ENCODE measurements at regions not wholly inside any gene's neighbourhood (a gene's known extent, or its start where the extent isn't known, plus 50 kb on each side); places are given as distances from the start of the nearest gene placed in this dataset.
A peak's percentile ranks its signal among the peaks of the same experiment; 100 is the strongest.

- TF ChIP-seq ZNF331 (CRISPR knock-in tag; IDR thresholded peaks at IDR 0.05; ENCODE audit: low read depth) (no peak), CTCF (conservative IDR thresholded peaks at IDR 0.05; ENCODE audit: low read depth in 2 of 2) (peak in 1 of 2 experiments; percentile 50; a peak in 3 of 4 replicates), EZH2phosphoT487 (IDR thresholded peaks at IDR 0.05; ENCODE audit: unreplicated experiment) (no peak), ZNF114 (CRISPR knock-in tag; IDR thresholded peaks at IDR 0.05) (no peak), ZNF462 (CRISPR knock-in tag; IDR thresholded peaks at IDR 0.05) (no peak), STAT1 (IDR thresholded peaks at IDR 0.05; ENCODE audit: unreplicated experiment) (no peak)
- Histone ChIP-seq H4K20me1 (replicated peaks; ENCODE audit: insufficient read depth) (no peaks in the 10 kb centered on the region), H3K36me3 (ENCODE audit: insufficient read depth) (no peaks in the 10 kb centered on the region), H3K4me3 (no peak overlapping the region), H3K9me2 (ENCODE audit: insufficient read depth) (no peaks in the 10 kb centered on the region), H3K79me2 (replicated peaks; ENCODE audit: insufficient read depth) (no peaks in the 10 kb centered on the region), H3F3A (replicated peaks; ENCODE audit: low read depth) (no peaks in the 10 kb centered on the region), H3K27ac (ENCODE audit: low read depth) (no peak overlapping the region), H3K27me3 (ENCODE audit: insufficient read depth) (no peaks in the 10 kb centered on the region), H3K4me2 (no peak overlapping the region), H2AFZ (no peak overlapping the region), H3K4me1 (ENCODE audit: insufficient read depth) (no peaks in the 10 kb centered on the region)
- Mint-ChIP-seq H3K27ac (no peak overlapping the region), H3K9me3 (no peaks in the 10 kb centered on the region), H3K4me3 (no peak overlapping the region), H3K4me1 (no peaks in the 10 kb centered on the region), H3K36me3 (ENCODE audit: low read depth) (no peaks in the 10 kb centered on the region), H3K27me3 (ENCODE audit: insufficient read depth, low read depth, poor library complexity) (no peaks in the 10 kb centered on the region)
- ATAC-seq (peak; percentile 53), DNase-seq (ENCODE audit: low spot score) (peak; percentile 37)
Observed at GRCh38 chr7:83791737-83792136, 142.8 kb upstream of the SEMA3E start.

Measured in GM23338 (cell line).